ENCODE measurements at regions not wholly inside any gene's neighbourhood (a gene's known extent, or its start where the extent isn't known, plus 50 kb on each side); places are given as distances from the start of the nearest gene placed in this dataset.

DNA sequence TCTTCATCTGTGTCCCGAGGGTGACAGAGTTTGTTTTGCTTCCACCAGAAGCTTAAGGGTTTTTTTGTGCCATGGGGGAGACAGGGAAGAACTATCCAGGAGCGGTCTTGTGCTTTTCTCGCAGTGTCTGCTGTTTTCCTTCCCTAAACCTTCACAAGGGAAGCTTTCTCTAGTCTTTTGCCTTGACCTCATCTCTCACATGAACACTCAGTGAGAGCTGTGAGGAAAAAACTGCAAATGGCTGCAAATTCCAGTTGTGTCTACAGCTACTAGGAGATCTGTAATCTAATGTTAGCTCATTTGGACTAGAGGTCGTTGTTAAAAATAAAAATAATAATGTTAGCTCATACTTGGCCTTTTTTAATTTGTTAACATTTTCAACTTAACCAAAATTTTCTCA is 264.7 kb upstream of the SESN3 start (continued):
- TF ChIP-seq HDAC2 (IDR thresholded peaks at IDR 0.05; ENCODE audit: borderline replicate concordance in 1 of 2, low read depth in 2 of 2, low read length in 2 of 2) (no peak), CHD2 (IDR thresholded peaks at IDR 0.05; ENCODE audit: low read length) (no peak), RAD21 (IDR thresholded peaks at IDR 0.05 in 1 of 2, conservative IDR thresholded peaks at IDR 0.05 in 1 of 2; ENCODE audit: low read depth in 2 of 2, low read length in 2 of 2) (no peak), JUN (IDR thresholded peaks at IDR 0.05; ENCODE audit: low read depth, low read length) (no peak), GTF2F1 (IDR thresholded peaks at IDR 0.05; ENCODE audit: borderline replicate concordance, low read depth, low read length) (no peak), JUND (IDR thresholded peaks at IDR 0.05; ENCODE audit: low read length) (no peak)
